K562 (cell line): ENCODE measurements at regions not wholly inside any gene's neighbourhood (a gene's known extent, or its start where the extent isn't known, plus 50 kb on each side); places are given as distances from the start of the nearest gene placed in this dataset.

ENCODE experiments used
- ATF1 ChIP-seq, 2 experiments: fragments of 450-650 bp in 1 of 2; IDR thresholded peaks; 2 replicates each; pipeline ENCODE4 v1.6.1; 2016; ENCODE audit warnings: missing compliant biosample characterization in 1 of 2, missing genetic modification characterization in 1 of 2
- BDP1 ChIP-seq: IDR thresholded peaks from 3 replicates; pipeline ENCODE4 v1.6.1; 2011; ENCODE audit not compliant: insufficient read length, insufficient read depth
- BRD4 ChIP-seq: fragments of 200-600 bp; sonication (generic); IDR thresholded peaks from 2 replicates; pipeline ENCODE4 v1.6.1; 2017; ENCODE audit warnings: inconsistent platforms
- CREM ChIP-seq: IDR thresholded peaks from 2 replicates; pipeline ENCODE4 v1.6.1; 2014; ENCODE audit warnings: antibody characterized with exemption, low read depth
- ESRRA ChIP-seq: fragments of 450-650 bp; IDR thresholded peaks from 2 replicates; pipeline ENCODE4 v1.6.1; 2014; ENCODE audit warnings: low read depth, mild to moderate bottlenecking, moderate library complexity, borderline replicate concordance
- FOXP1 ChIP-seq: sonication (generic); formaldehyde crosslinking; IDR thresholded peaks from 2 replicates; pipeline ENCODE4 v1.8.0; 2022; ENCODE audit warnings: mild to moderate bottlenecking, missing genetic modification reagents
- GABPB2 ChIP-seq: fragments of 250-450 bp; sonication (Bioruptor Pico); conservative IDR thresholded peaks from 2 replicates; pipeline ENCODE4 v1.5.1; 2021; ENCODE audit warnings: mild to moderate bottlenecking
- LCOR ChIP-seq: sonication (generic); formaldehyde crosslinking; IDR thresholded peaks from 2 replicates; pipeline ENCODE4 v1.8.0; 2022; ENCODE audit warnings: mild to moderate bottlenecking, missing genetic modification reagents
- NCOA6 ChIP-seq: fragments of 450-650 bp; IDR thresholded peaks from 2 replicates; pipeline ENCODE4 v1.6.1; 2017; ENCODE audit warnings: mild to moderate bottlenecking
- NCOR1 ChIP-seq: fragments of 450-650 bp; IDR thresholded peaks from 2 replicates; pipeline ENCODE4 v1.6.1; 2016; ENCODE audit warnings: mild to moderate bottlenecking, moderate library complexity
- NRF1 ChIP-seq, 2 experiments: fragments of 450-650 bp; IDR thresholded peaks in 1 of 2; conservative IDR thresholded peaks in 1 of 2; 2 replicates each; pipeline ENCODE4 v1.6.1; 2014; ENCODE audit warnings: mild to moderate bottlenecking in 2 of 2
- PRMT5 ChIP-seq: sonication (generic); formaldehyde crosslinking; IDR thresholded peaks from 2 replicates; pipeline ENCODE4 v1.5.0; 2020; ENCODE audit warnings: missing genetic modification reagents
- PYGO2 ChIP-seq: fragments of 450-650 bp; IDR thresholded peaks from 2 replicates; pipeline ENCODE4 v1.6.1; 2016; ENCODE audit warnings: mild to moderate bottlenecking, missing genetic modification characterization, moderate library complexity, missing compliant biosample characterization
- RB1 ChIP-seq: fragments of 450-650 bp; IDR thresholded peaks from 2 replicates; pipeline ENCODE4 v1.6.1; 2017; ENCODE audit warnings: low read depth, mild to moderate bottlenecking
- RCOR1 ChIP-seq, 2 experiments: IDR thresholded peaks; 2 replicates each; pipeline ENCODE4 v1.6.1; 2012; ENCODE audit warnings: low read depth in 2 of 2, low read length in 2 of 2, borderline replicate concordance in 1 of 2, improper control_type of control experiment in 1 of 2
- SLC30A9 ChIP-seq: fragments of 250-450 bp; sonication (Bioruptor Pico); IDR thresholded peaks from 2 replicates; pipeline ENCODE4 v1.8.0; 2022; ENCODE audit warnings: mild to moderate bottlenecking, moderate library complexity
- SMARCC2 ChIP-seq: fragments of 450-650 bp; IDR thresholded peaks from 2 replicates; pipeline ENCODE4 v1.6.1; 2017; ENCODE audit warnings: antibody characterized with exemption, moderate library complexity, mild to moderate bottlenecking, low read depth
- SOX6 ChIP-seq: fragments of 450-650 bp; IDR thresholded peaks from 2 replicates; pipeline ENCODE4 v1.6.1; 2014; ENCODE audit warnings: mild to moderate bottlenecking
- ZKSCAN3 ChIP-seq: fragments of 250-450 bp; sonication (Bioruptor Pico); IDR thresholded peaks from 2 replicates; pipeline ENCODE4 v1.4.0; 2020
- TF ChIP-seq, protein P1 (sequence below): fragments of 250-450 bp; sonication (Bioruptor Pico); IDR thresholded peaks from 2 replicates; pipeline ENCODE4 v1.5.0; 2020; ENCODE audit warnings: mild to moderate bottlenecking
- TF ChIP-seq, protein P2 (sequence below): fragments of 250-450 bp; sonication (Bioruptor Pico); IDR thresholded peaks from 2 replicates; pipeline ENCODE4 v1.8.0; 2022; ENCODE audit warnings: moderate library complexity, mild to moderate bottlenecking, inconsistent platforms
- TF ChIP-seq, protein P3 (sequence below), 2 experiments: fragments of 250-450 bp in 1 of 2; fragments of 450-650 bp in 1 of 2; sonication (Bioruptor Pico) in 1 of 2; IDR thresholded peaks; 2 replicates each; pipeline versions ENCODE4 v1.6.1 to v1.8.0; 2016 to 2021; ENCODE audit warnings: mild to moderate bottlenecking in 2 of 2, moderate library complexity in 2 of 2, missing compliant biosample characterization in 1 of 2, missing genetic modification characterization in 1 of 2
- TF ChIP-seq, protein P4 (sequence below): sonication (generic); IDR thresholded peaks from 2 replicates; pipeline ENCODE4 v1.6.1; 2016

DNA sequence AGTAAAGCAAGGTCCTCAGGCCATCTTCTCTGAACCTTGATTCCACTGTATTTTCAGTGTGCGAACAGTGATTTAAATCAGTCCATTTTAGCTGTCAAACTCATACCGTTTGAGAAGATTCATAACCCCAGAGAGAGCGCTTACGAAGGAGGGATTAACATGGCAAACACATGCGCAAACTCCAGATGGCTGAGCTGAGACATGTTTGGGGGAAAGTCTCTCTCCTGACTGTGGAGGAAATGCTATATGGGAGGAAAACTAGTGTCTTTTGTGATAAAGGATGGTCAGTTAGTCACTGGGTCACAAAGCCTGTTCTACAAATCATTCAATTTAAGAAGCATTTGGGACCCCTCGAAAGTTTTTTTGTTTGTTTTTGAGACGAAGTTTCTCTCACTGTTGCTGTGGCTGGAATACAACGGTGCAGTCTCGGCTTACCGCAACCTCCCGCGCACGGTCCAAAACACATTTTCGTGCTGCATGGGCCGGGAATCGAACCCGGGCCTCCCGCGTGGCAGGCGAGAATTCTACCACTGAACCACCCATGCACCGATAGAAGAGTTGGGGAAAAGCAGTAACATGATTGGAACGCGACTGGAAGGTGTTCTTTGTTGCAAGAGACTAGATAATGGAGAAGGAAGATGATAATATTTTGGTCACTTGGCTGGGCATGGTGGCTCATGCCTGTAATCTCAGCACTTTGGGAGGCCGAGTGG lies 58.4 kb upstream of the CXADR start (continued):
- TF ChIP-seq SMARCC2 (no peak), NRF1 (conservative IDR thresholded peaks at IDR 0.05 in 1 of 2, IDR thresholded peaks at IDR 0.05 in 1 of 2) (peak; percentile 87 to 88), BRD4 (peak; percentile 60; the same call in 1 of the 2 replicates), PYGO2 (no peak), SOX6 (peak; percentile 41; the same call in 1 of the 2 replicates), ESRRA (no peak; the same call in 1 of the 2 replicates), BDP1 (peak; percentile 54), NCOA6 (no peak), ATF1 (CRISPR knock-in tag; IDR thresholded peaks at IDR 0.05) (no peak), ATF1 (tag; IDR thresholded peaks at IDR 0.05) (peak; percentile 44), PRMT5 (CRISPR knock-in tag) (no peak), RB1 (0 out of 2 replicates have a peak, but pooled peaks have one; percentile 25), GABPB2 (CRISPR knock-in tag) (no peak), NCOR1 (no peak), ZKSCAN3 (CRISPR knock-in tag) (no peak), SLC30A9 (no peak), RCOR1 (IDR thresholded peaks at IDR 0.05; ENCODE audit: borderline replicate concordance in 1 of 2, low read depth in 2 of 2, low read length in 2 of 2) (peak; percentile 72 to 90), CREM (0 out of 2 replicates have a peak, but pooled peaks have one; percentile 17), LCOR (peak; percentile 70; the same call in 1 of the 2 replicates), FOXP1 (0 out of 2 replicates have a peak, but pooled peaks have one; percentile 49)
- TF ChIP-seq, protein P1, sequence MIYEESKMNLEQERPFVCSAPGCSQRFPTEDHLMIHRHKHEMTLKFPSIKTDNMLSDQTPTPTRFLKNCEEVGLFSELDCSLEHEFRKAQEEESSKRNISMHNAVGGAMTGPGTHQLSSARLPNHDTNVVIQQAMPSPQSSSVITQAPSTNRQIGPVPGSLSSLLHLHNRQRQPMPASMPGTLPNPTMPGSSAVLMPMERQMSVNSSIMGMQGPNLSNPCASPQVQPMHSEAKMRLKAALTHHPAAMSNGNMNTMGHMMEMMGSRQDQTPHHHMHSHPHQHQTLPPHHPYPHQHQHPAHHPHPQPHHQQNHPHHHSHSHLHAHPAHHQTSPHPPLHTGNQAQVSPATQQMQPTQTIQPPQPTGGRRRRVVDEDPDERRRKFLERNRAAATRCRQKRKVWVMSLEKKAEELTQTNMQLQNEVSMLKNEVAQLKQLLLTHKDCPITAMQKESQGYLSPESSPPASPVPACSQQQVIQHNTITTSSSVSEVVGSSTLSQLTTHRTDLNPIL, result no peak
- TF ChIP-seq, protein P2, sequence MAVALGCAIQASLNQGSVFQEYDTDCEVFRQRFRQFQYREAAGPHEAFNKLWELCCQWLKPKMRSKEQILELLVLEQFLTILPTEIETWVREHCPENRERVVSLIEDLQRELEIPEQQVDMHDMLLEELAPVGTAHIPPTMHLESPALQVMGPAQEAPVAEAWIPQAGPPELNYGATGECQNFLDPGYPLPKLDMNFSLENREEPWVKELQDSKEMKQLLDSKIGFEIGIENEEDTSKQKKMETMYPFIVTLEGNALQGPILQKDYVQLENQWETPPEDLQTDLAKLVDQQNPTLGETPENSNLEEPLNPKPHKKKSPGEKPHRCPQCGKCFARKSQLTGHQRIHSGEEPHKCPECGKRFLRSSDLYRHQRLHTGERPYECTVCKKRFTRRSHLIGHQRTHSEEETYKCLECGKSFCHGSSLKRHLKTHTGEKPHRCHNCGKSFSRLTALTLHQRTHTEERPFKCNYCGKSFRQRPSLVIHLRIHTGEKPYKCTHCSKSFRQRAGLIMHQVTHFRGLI, result no peak
- TF ChIP-seq, protein P3, sequence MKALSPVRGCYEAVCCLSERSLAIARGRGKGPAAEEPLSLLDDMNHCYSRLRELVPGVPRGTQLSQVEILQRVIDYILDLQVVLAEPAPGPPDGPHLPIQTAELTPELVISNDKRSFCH (CRISPR knock-in tag; IDR thresholded peaks at IDR 0.05), result no peak
- TF ChIP-seq, protein P3 (tag; IDR thresholded peaks at IDR 0.05), result peak; percentile 49; the same call in 1 of the 2 replicates
- TF ChIP-seq, protein P4, sequence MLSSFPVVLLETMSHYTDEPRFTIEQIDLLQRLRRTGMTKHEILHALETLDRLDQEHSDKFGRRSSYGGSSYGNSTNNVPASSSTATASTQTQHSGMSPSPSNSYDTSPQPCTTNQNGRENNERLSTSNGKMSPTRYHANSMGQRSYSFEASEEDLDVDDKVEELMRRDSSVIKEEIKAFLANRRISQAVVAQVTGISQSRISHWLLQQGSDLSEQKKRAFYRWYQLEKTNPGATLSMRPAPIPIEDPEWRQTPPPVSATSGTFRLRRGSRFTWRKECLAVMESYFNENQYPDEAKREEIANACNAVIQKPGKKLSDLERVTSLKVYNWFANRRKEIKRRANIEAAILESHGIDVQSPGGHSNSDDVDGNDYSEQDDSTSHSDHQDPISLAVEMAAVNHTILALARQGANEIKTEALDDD, result peak; percentile 86
